ENCODE measurements at regions not wholly inside any gene's neighbourhood (a gene's known extent, or its start where the extent isn't known, plus 50 kb on each side); places are given as distances from the start of the nearest gene placed in this dataset.

- TF ChIP-seq EZH2 (IDR thresholded peaks at IDR 0.05; ENCODE audit: borderline replicate concordance) (no peak), CTCF (IDR thresholded peaks at IDR 0.05; ENCODE audit: poor library complexity) (no peak), EZH2phosphoT487 (IDR thresholded peaks at IDR 0.05; ENCODE audit: low read depth, severe bottlenecking, unreplicated experiment) (no peak)
Measured at GRCh38 chr5:166994226-166994625, 1297.2 kb upstream of the WWC1 start.

All from hepatocyte (in vitro differentiated cells).